Adrenal gland (tissue), 9 donors: ENCODE measurements at regions not wholly inside any gene's neighbourhood (a gene's known extent, or its start where the extent isn't known, plus 50 kb on each side); places are given as distances from the start of the nearest gene placed in this dataset.

Experiments used
- DNase-seq, 7 donors: peaks; one replicate each; pipeline ENCODE4 v3.0.0-alpha.2; 2019 to 2020
- H3K27ac ChIP-seq, 5 donors: fragments of 200-600 bp; sonication (generic) in 4 of 5; 1 replicate in 3 of 5; 2 replicates in 2 of 5; pipeline versions ENCODE4 v1.5.1 to v1.8.0; 2016 to 2020; ENCODE audit warnings: mild to moderate bottlenecking in 1 of 5
- H3K27me3 ChIP-seq: fragments of 200-600 bp; 2 replicates; pipeline ENCODE4 v1.8.0; 2021
- H3K36me3 ChIP-seq, 2 donors: fragments of 200-600 bp; replicated peaks in 1 of 2; 1 replicate in 1 of 2; 2 replicates in 1 of 2; pipeline versions ENCODE4 v1.5.1 to v1.8.0; 2018 to 2022
- H3K4me1 ChIP-seq, 2 donors: fragments of 200-600 bp; replicated peaks in 1 of 2; 1 replicate in 1 of 2; 2 replicates in 1 of 2; pipeline versions ENCODE4 v1.5.1 to v1.8.0; 2018 to 2021
- H3K4me3 ChIP-seq, 4 donors: fragments of 200-600 bp; sonication (generic) in 3 of 4; one replicate each; pipeline ENCODE4 v1.5.1; 2016 to 2018
- H3K9me3 ChIP-seq, 3 donors: fragments of 200-600 bp; sonication (generic) in 1 of 3; replicated peaks in 1 of 3; 1 replicate in 2 of 3; 2 replicates in 1 of 3; pipeline versions ENCODE4 v1.5.1 to v1.8.0; 2016 to 2021
- POLR2A ChIP-seq, 2 donors: fragments of 450-650 bp; IDR thresholded peaks; one replicate each; pipeline ENCODE4 v1.6.1; 2017; ENCODE audit warnings: antibody characterized with exemption in 2 of 2, mild to moderate bottlenecking in 2 of 2, moderate library complexity in 1 of 2
- WGBS, 4 donors: extraction: QIAGEN DNeasy Blood & Tissue Kit in 2 of 4; methylation state at CpG; one replicate each; pipeline versions ENCODE4 v1.1.5 to v1.1.7; 2013 to 2017; 5-methylcytosine and 5-hydroxymethylcytosine counted together
- intact Hi-C, 2 donors: fragments of 100-400 bp; cut with DNase I; formaldehyde crosslinking; loops; one replicate each; pipeline versions ENCODE4 v1.14.1 to v1.15.0; 2022 to 2023
- TF ChIP-seq, protein P1 (sequence below), 6 experiments: fragments of 450-650 bp in 4 of 6; fragments of 200-600 bp in 2 of 6; sonication (generic) in 1 of 6; IDR thresholded peaks; 1 replicate in 5 of 6; 2 replicates in 1 of 6; pipeline versions ENCODE4 v1.5.1 to v1.8.0; 2016 to 2021; ENCODE audit warnings: antibody characterized with exemption in 6 of 6, mild to moderate bottlenecking in 2 of 6, moderate library complexity in 1 of 6
- donor health status: healthy with polysubstance abuse.
- donor health status: Bipolar disorder and iron deficiency.
- donor health status: DM: yes; HTN: yes; CAD: no.
- donor health status: DM: no; HTN: no; CAD: no.
- donor health status: DM: no; HTN: no; CAD: no.

DNA sequence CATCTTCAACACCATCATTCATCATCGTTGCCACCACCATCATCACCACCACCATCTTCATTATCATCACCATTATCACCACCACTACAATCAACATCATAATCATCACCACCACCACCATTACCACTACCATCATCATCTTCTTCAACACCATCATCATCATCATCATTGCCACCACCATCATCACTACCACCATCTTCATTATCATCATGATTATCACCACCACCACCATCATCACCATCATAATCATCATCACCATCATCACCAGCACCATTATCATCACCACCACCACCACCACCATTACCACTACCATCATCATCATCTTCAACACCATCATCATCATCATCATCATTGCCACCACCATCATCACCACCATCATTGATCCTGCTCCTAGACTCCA, 112.7 kb downstream of the OAT start:
- H3K4me3 ChIP-seq = no peak overlapping the region
- no peaks in the 10 kb centered on the region for H3K4me1 ChIP-seq
- H3K27me3 ChIP-seq = no peaks in the 10 kb centered on the region
- intact Hi-C loops = no loop called here
- no peak for DNase-seq
- no peaks in the 10 kb centered on the region for H3K36me3 ChIP-seq
- TF ChIP-seq POLR2A (IDR thresholded peaks at IDR 0.05) = no peak
- TF ChIP-seq, protein P1, sequence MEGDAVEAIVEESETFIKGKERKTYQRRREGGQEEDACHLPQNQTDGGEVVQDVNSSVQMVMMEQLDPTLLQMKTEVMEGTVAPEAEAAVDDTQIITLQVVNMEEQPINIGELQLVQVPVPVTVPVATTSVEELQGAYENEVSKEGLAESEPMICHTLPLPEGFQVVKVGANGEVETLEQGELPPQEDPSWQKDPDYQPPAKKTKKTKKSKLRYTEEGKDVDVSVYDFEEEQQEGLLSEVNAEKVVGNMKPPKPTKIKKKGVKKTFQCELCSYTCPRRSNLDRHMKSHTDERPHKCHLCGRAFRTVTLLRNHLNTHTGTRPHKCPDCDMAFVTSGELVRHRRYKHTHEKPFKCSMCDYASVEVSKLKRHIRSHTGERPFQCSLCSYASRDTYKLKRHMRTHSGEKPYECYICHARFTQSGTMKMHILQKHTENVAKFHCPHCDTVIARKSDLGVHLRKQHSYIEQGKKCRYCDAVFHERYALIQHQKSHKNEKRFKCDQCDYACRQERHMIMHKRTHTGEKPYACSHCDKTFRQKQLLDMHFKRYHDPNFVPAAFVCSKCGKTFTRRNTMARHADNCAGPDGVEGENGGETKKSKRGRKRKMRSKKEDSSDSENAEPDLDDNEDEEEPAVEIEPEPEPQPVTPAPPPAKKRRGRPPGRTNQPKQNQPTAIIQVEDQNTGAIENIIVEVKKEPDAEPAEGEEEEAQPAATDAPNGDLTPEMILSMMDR (IDR thresholded peaks at IDR 0.05) = no peak
- WGBS, 4 donors = 84 to 94% (median 84%) methylated on average over 1 of the region's 1 CpG
- H3K27ac ChIP-seq = peak overlapping the region in 1 of 5 donors; percentile 45
- no peaks in the 10 kb centered on the region for H3K9me3 ChIP-seq

DNA sequence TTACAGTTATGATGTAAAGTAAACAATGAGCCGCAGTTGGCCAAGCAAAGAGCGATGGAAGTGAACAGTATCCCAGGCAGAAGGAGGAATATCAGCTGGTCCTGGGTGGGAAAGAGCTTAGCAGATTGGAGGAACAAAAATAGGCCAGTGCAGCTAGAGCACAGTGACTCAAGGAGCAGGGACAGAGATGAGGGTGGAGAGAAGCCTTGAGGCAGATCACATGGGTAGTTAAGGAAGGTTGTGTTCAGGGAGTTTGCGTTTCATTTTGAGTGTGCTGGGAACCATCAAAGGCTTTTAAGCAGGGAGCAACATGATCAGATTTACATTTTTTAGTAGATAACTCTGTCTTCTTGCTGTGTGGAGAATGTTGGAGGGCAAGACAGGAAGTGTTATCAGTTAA, 113.6 kb downstream of the OAT start:
- WGBS, 4 donors = 76 to 87% (median 84%) methylated on average over 3 of the region's 3 CpGs
- no peak overlapping the region for H3K27ac ChIP-seq

DNA sequence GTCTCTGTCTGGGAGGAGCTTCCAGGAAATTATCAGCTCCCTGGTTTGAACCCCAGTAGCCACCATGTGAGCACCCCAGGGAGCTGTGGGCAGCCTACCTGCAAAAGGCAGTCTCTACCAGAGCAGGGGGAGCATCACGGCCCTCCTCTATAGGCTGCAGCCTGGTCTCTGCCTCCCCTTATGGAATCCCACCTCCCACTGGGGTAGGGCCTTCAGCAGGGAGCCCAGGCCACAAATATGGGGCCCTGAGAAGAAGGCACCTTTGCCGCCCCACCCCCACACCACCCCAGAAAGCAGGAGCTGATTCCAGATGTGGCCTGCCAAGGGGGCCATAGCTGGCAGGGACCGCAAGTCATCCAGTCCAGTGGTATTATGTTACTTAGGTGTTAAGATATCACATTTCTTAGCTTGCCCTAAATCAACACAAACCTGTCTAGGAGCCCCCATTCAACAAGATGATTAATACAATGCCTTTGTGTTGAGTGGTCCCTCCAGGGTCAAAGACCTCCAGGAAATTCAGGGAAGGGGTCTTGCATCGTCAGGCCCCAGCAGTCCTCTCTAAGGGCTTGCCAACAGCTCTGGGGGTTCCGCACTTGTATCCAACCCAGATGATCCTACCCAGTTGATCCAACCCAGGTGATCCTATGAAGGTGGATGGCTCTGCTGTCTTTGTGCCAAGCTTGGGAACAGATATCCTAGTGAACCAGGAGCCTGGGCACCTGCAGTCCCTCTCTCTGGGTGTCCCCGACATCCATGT, 114.9 kb downstream of the OAT start:
- DNase-seq = no peak
- intact Hi-C loops = no loop called here
- TF ChIP-seq POLR2A (IDR thresholded peaks at IDR 0.05) = no peak
- TF ChIP-seq, protein P1 (IDR thresholded peaks at IDR 0.05) = no peak
- H3K4me1 ChIP-seq = no peaks in the 10 kb centered on the region
- H3K36me3 ChIP-seq = no peaks in the 10 kb centered on the region
- H3K27me3 ChIP-seq = no peaks in the 10 kb centered on the region
- no peak overlapping the region for H3K4me3 ChIP-seq
- H3K9me3 ChIP-seq = no peaks in the 10 kb centered on the region
- H3K27ac ChIP-seq = no peak overlapping the region
- 91 to 98% (median 95%) methylated on average over 4 to 6 of the region's 6 CpGs for WGBS, 4 donors

More for the DNA sequence above, 113.6 kb downstream of the OAT start:
- intact Hi-C loops = no loop called here
- no peaks in the 10 kb centered on the region for H3K9me3 ChIP-seq
- no peaks in the 10 kb centered on the region for H3K36me3 ChIP-seq
- TF ChIP-seq, protein P1 (IDR thresholded peaks at IDR 0.05) = no peak
- no peak for TF ChIP-seq POLR2A (IDR thresholded peaks at IDR 0.05)
- H3K27me3 ChIP-seq = no peaks in the 10 kb centered on the region
- no peak overlapping the region for H3K4me3 ChIP-seq
- no peak for DNase-seq
- no peaks in the 10 kb centered on the region for H3K4me1 ChIP-seq

DNA sequence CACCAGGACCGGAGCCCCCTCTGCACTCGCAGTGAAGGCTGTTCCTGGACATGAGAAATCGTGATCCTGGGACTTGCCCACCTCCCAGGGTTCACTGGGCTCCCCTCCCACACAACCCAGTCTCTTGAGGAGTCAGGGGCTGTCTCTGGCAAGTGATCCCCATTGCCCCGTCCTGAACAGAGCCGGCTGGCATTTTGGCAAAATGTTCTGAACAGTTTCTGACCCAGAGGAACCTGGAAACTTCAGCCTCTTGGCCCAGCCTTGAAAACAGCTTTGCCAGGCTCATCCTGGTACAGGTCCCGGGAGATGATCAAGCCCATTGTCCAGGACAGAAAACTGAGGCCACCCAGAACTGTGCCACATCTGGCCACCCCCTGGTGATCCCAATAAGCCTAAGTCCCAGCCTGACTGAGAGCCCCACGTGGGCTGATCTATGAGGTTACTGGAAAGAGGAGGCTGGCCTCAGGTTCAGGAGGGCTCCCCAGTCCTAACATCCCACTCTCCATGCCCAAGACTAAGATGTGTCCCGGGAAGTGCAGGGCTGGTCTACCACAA, 115.7 kb downstream of the OAT start:
- WGBS, 4 donors = 80 to 85% (median 84%) methylated on average over 4 to 8 of the region's 8 CpGs
- Histone ChIP-seq H3K27ac (no peak overlapping the region), H3K4me1 (no peaks in the 10 kb centered on the region), H3K27me3 (no peaks in the 10 kb centered on the region), H3K4me3 (no peak overlapping the region), H3K9me3 (no peaks in the 10 kb centered on the region), H3K36me3 (no peaks in the 10 kb centered on the region)
- intact Hi-C loops = no loop called here
- no peak for DNase-seq
- TF ChIP-seq POLR2A (IDR thresholded peaks at IDR 0.05) = no peak
- TF ChIP-seq, protein P1 (IDR thresholded peaks at IDR 0.05) = no peak
